RWPE1 (cell line): ENCODE measurements at regions not wholly inside any gene's neighbourhood (a gene's known extent, or its start where the extent isn't known, plus 50 kb on each side); places are given as distances from the start of the nearest gene placed in this dataset.

Experiments
- CTCF ChIA-PET: fragments of 350-600 bp; sonication (Branson Sonifier 250); formaldehyde crosslinking; extraction: SDS; loops from one replicate; lab custom pipeline; 2021; lab: Yijun Ruan, JAX
- POLR2A ChIA-PET: fragments of 400-600 bp; formaldehyde crosslinking; extraction: SDS; loops from one replicate; lab custom pipeline; 2020; ENCODE audit warnings: antibody characterized with exemption; ENCODE audit not compliant: low non-redundant PET; lab: Yijun Ruan, JAX
- DNase-seq: peaks from one replicate; pipeline ENCODE4 v3.0.0; 2012; ENCODE audit warnings: low spot score
- H3K27ac ChIP-seq: fragments of 450-650 bp; 2 replicates; pipeline ENCODE4 v1.5.1; 2017
- CTCF ChIP-seq: fragments of 450-650 bp; conservative IDR thresholded peaks from 2 replicates; pipeline ENCODE4 v1.5.1; 2017; ENCODE audit warnings: low read depth, mild to moderate bottlenecking

- DNase-seq = no peak
- TF ChIP-seq CTCF = no peak
- ChIA-PET POLR2A (no interaction called here), CTCF (no interaction called here)
- H3K27ac ChIP-seq = no peak overlapping the region
Observed at GRCh38 chr6:84348801-84349200, 121.4 kb upstream of the CEP162 start.

- no peak overlapping the region for H3K27ac ChIP-seq
- ChIA-PET CTCF (no interaction called here), POLR2A (no interaction called here)
- no peak for DNase-seq
- no peak for TF ChIP-seq CTCF
Observed at GRCh38 chr6:84346372-84346771, 118.9 kb upstream of the CEP162 start.

GRCh38 chr6:84344005-84344404, 116.6 kb upstream of the CEP162 start:
- POLR2A ChIA-PET = no interaction called here
- no peak overlapping the region for H3K27ac ChIP-seq
- CTCF ChIA-PET = interaction anchor here (0.7 kb wide), 1 partner anchor 19 kb away, joined by 3 read pairs; no protein-coding TSS in a partner anchor
- TF ChIP-seq CTCF = no peak
- no peak for DNase-seq

- no peak overlapping the region for H3K27ac ChIP-seq
- no peak for TF ChIP-seq CTCF
- CTCF ChIA-PET = interaction anchor here (0.7 kb wide), 1 partner anchor 325 kb away, joined by 3 read pairs; no protein-coding TSS in a partner anchor
- no peak for DNase-seq
- POLR2A ChIA-PET = interaction anchor here (0.5 kb wide), 1 partner anchor 62 kb away, joined by 3 read pairs; no protein-coding TSS in a partner anchor
Observed at GRCh38 chr6:84340422-84340821, 113.0 kb upstream of the CEP162 start.

- no peak for DNase-seq
- no peak for TF ChIP-seq CTCF
- CTCF ChIA-PET = no interaction called here
- POLR2A ChIA-PET = no interaction called here
- H3K27ac ChIP-seq = no peak overlapping the region
Observed at GRCh38 chr6:84333842-84334241, 106.4 kb upstream of the CEP162 start.

GRCh38 chr6:84332139-84333034, 104.9 kb upstream of the CEP162 start:
- no peak overlapping the region for H3K27ac ChIP-seq
- TF ChIP-seq CTCF = no peak
- no peak for DNase-seq
- ChIA-PET CTCF (no interaction called here), POLR2A (no interaction called here)
